HepG2 (cell line): ENCODE measurements at regions not wholly inside any gene's neighbourhood (a gene's known extent, or its start where the extent isn't known, plus 50 kb on each side); places are given as distances from the start of the nearest gene placed in this dataset.
A peak's percentile ranks its signal among the peaks of the same experiment; 100 is the strongest.

Experiments
- CREM ChIP-seq, 2 experiments: sonication (generic) in 1 of 2; formaldehyde crosslinking in 1 of 2; IDR thresholded peaks; 2 replicates each; pipeline versions ENCODE4 v1.4.0 to v1.6.1; 2016 to 2020; ENCODE audit warnings: antibody characterized with exemption in 1 of 2, mild to moderate bottlenecking in 1 of 2, missing genetic modification reagents in 1 of 2
- DMAP1 ChIP-seq: IDR thresholded peaks from 2 replicates; pipeline ENCODE4 v1.6.1; 2016
- EHMT2 ChIP-seq: fragments of 200-600 bp; sonication (generic); IDR thresholded peaks from 2 replicates; pipeline ENCODE4 v1.7.0; 2017; ENCODE audit warnings: antibody characterized with exemption, low read depth, low read length, borderline replicate concordance
- GATA4 ChIP-seq: sonication (generic); IDR thresholded peaks from 2 replicates; pipeline ENCODE4 v1.6.1; 2016; ENCODE audit warnings: antibody characterized with exemption, low read depth, borderline replicate concordance
- HNRNPLL ChIP-seq: fragments of 200-400 bp; formaldehyde crosslinking; IDR thresholded peaks from 2 replicates; pipeline ENCODE4 v1.6.1; 2017; ENCODE audit warnings: mild to moderate bottlenecking, low read depth, low read length; ENCODE audit not compliant: poor library complexity, severe bottlenecking
- ISL2 ChIP-seq: sonication (generic); formaldehyde crosslinking; IDR thresholded peaks from 2 replicates; pipeline ENCODE4 v1.5.0; 2020; ENCODE audit warnings: missing genetic modification reagents
- MAFK ChIP-seq, 2 experiments: IDR thresholded peaks in 1 of 2; conservative IDR thresholded peaks in 1 of 2; 2 replicates each; pipeline ENCODE4 v1.6.1; 2011; ENCODE audit warnings: improper control_type of control experiment in 2 of 2, low read length in 2 of 2
- PHF20 ChIP-seq: sonication (generic); formaldehyde crosslinking; IDR thresholded peaks from 2 replicates; pipeline ENCODE4 v1.5.0; 2020; ENCODE audit warnings: mild to moderate bottlenecking, missing genetic modification reagents
- SRSF4 ChIP-seq: fragments of 200-400 bp; formaldehyde crosslinking; IDR thresholded peaks from one replicate; pipeline ENCODE4 v1.6.1; 2018; ENCODE audit warnings: mild to moderate bottlenecking, low read depth, low read length, moderate library complexity; ENCODE audit not compliant: poor library complexity, severe bottlenecking
- STAG1 ChIP-seq: sonication (generic); formaldehyde crosslinking; IDR thresholded peaks from 2 replicates; pipeline ENCODE4 v1.4.0; 2020; ENCODE audit warnings: missing genetic modification reagents
- TCF12 ChIP-seq, 2 experiments: fragments of 450-650 bp in 1 of 2; sonication (generic) in 1 of 2; formaldehyde crosslinking in 1 of 2; IDR thresholded peaks; 2 replicates each; pipeline versions ENCODE4 v1.6.1 to v1.8.0; 2017 to 2022; ENCODE audit warnings: antibody characterized with exemption in 1 of 2, mild to moderate bottlenecking in 1 of 2, missing genetic modification reagents in 1 of 2, moderate library complexity in 1 of 2
- TP53 ChIP-seq: sonication (generic); formaldehyde crosslinking; conservative IDR thresholded peaks from 2 replicates; pipeline ENCODE4 v1.4.0; 2020; ENCODE audit warnings: missing genetic modification reagents
- YY1 ChIP-seq: IDR thresholded peaks from 2 replicates; pipeline ENCODE4 v1.6.1; 2011; ENCODE audit warnings: low read length, low read depth, moderate library complexity, mild to moderate bottlenecking; ENCODE audit not compliant: insufficient read depth, insufficient replicate concordance
- ZBTB38 ChIP-seq: sonication (generic); formaldehyde crosslinking; IDR thresholded peaks from 2 replicates; pipeline ENCODE4 v1.5.1; 2020; ENCODE audit warnings: mild to moderate bottlenecking, missing genetic modification reagents
- ZNF10 ChIP-seq: sonication (generic); formaldehyde crosslinking; IDR thresholded peaks from 2 replicates; pipeline ENCODE4 v1.4.0; 2020; ENCODE audit warnings: mild to moderate bottlenecking, low read depth, missing genetic modification reagents, borderline replicate concordance
- ZNF709 ChIP-seq: sonication (generic); formaldehyde crosslinking; IDR thresholded peaks from 2 replicates; pipeline ENCODE4 v1.5.0; 2020; ENCODE audit warnings: mild to moderate bottlenecking, missing genetic modification reagents
- ZNF720 ChIP-seq: sonication (generic); formaldehyde crosslinking; IDR thresholded peaks from 2 replicates; pipeline ENCODE4 v1.4.0; 2020; ENCODE audit warnings: missing genetic modification reagents
- TF ChIP-seq, protein P1 (sequence below): IDR thresholded peaks from 2 replicates; pipeline ENCODE4 v1.6.1; 2016; ENCODE audit warnings: low read depth
- TF ChIP-seq, protein P2 (sequence below): sonication (generic); formaldehyde crosslinking; conservative IDR thresholded peaks from 2 replicates; pipeline ENCODE4 v1.4.0; 2020; ENCODE audit warnings: missing genetic modification reagents
- TF ChIP-seq, protein P3 (sequence below): sonication (generic); formaldehyde crosslinking; IDR thresholded peaks from 2 replicates; pipeline ENCODE4 v1.5.0; 2020; ENCODE audit warnings: mild to moderate bottlenecking, missing genetic modification reagents
- TF ChIP-seq, protein P4 (sequence below): sonication (generic); formaldehyde crosslinking; IDR thresholded peaks from 2 replicates; pipeline ENCODE4 v1.4.0; 2020; ENCODE audit warnings: missing genetic modification reagents

DNA sequence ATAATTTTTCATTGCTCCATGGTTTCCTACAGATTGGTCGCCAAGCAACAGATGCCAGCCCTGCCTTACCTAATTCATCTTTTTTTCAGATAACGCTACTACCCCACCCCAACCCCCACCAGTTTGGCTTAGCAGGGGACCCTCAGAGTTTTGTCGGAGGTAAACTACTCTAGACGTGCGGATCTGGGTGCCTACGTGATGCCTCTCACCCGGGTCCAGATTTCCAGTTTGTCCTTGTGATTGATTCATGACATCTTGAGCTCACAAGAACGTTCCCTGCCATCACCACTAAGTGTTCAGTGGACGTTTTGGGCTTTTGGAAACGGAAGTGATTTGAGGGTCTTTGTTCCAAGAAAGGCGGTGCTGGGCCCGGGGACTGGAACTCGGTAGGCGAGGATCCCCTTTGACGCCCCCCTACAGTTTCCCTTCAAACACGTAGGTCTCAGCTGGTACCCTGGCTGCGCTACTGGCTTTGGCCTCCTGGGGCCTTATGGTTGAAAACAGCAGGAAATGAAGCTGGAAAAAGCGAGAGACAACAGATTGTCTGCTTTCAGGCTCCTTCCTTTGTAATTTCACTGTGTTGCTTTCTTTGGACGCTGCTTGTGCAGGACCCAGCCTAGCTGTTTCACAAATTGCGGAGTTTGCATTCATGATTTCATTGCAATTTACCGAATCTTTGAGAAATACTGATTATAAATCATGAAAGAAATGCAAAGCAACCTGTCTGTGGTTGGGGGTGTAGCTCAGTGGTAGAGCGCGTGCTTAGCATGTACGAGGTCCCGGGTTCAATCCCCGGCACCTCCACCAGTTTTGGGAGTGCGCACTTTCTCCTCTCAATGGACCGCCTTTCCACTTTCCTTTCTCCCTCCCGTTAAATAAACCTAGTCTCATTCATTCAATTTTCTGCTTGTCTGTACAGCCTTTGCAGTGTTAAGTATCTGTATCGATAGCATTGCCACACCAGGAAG lies 81.0 kb downstream of the GPX5 start (continued):
- TF ChIP-seq SRSF4 (no peak), TP53 (CRISPR knock-in tag) (no peak; the same call in 1 of the 2 replicates), CREM (IDR thresholded peaks at IDR 0.05) (peak; percentile 65), CREM (CRISPR knock-in tag; IDR thresholded peaks at IDR 0.05) (no peak), PHF20 (CRISPR knock-in tag) (no peak), ISL2 (no peak; the same call in 1 of the 2 replicates), ZBTB38 (CRISPR knock-in tag) (no peak), HNRNPLL (peak; percentile 35), ZNF10 (CRISPR knock-in tag) (no peak), GATA4 (no peak), ZNF709 (CRISPR knock-in tag) (no peak), YY1 (peak; percentile 27), TCF12 (IDR thresholded peaks at IDR 0.05) (no peak), TCF12 (CRISPR knock-in tag; IDR thresholded peaks at IDR 0.05) (no peak), MAFK (conservative IDR thresholded peaks at IDR 0.05 in 1 of 2, IDR thresholded peaks at IDR 0.05 in 1 of 2; ENCODE audit: low read length in 2 of 2) (no peak), EHMT2 (no peak), DMAP1 (no peak), ZNF720 (CRISPR knock-in tag) (no peak), STAG1 (CRISPR knock-in tag) (no peak)
- TF ChIP-seq, protein P1, sequence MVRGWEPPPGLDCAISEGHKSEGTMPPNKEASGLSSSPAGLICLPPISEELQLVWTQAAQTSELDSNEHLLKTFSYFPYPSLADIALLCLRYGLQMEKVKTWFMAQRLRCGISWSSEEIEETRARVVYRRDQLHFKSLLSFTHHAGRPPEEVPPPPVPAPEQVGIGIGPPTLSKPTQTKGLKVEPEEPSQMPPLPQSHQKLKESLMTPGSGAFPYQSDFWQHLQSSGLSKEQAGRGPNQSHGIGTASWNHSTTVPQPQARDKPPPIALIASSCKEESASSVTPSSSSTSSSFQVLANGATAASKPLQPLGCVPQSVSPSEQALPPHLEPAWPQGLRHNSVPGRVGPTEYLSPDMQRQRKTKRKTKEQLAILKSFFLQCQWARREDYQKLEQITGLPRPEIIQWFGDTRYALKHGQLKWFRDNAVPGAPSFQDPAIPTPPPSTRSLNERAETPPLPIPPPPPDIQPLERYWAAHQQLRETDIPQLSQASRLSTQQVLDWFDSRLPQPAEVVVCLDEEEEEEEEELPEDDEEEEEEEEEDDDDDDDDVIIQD (CRISPR knock-in tag), result peak; percentile 45; the same call in 1 of the 2 replicates
- TF ChIP-seq, protein P2, sequence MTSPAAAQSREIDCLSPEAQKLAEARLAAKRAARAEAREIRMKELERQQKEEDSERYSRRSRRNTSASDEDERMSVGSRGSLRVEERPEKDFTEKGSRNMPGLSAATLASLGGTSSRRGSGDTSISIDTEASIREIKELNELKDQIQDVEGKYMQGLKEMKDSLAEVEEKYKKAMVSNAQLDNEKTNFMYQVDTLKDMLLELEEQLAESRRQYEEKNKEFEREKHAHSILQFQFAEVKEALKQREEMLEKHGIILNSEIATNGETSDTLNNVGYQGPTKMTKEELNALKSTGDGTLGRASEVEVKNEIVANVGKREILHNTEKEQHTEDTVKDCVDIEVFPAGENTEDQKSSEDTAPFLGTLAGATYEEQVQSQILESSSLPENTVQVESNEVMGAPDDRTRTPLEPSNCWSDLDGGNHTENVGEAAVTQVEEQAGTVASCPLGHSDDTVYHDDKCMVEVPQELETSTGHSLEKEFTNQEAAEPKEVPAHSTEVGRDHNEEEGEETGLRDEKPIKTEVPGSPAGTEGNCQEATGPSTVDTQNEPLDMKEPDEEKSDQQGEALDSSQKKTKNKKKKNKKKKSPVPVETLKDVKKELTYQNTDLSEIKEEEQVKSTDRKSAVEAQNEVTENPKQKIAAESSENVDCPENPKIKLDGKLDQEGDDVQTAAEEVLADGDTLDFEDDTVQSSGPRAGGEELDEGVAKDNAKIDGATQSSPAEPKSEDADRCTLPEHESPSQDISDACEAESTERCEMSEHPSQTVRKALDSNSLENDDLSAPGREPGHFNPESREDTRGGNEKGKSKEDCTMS (CRISPR knock-in tag), result no peak
- TF ChIP-seq, protein P3, sequence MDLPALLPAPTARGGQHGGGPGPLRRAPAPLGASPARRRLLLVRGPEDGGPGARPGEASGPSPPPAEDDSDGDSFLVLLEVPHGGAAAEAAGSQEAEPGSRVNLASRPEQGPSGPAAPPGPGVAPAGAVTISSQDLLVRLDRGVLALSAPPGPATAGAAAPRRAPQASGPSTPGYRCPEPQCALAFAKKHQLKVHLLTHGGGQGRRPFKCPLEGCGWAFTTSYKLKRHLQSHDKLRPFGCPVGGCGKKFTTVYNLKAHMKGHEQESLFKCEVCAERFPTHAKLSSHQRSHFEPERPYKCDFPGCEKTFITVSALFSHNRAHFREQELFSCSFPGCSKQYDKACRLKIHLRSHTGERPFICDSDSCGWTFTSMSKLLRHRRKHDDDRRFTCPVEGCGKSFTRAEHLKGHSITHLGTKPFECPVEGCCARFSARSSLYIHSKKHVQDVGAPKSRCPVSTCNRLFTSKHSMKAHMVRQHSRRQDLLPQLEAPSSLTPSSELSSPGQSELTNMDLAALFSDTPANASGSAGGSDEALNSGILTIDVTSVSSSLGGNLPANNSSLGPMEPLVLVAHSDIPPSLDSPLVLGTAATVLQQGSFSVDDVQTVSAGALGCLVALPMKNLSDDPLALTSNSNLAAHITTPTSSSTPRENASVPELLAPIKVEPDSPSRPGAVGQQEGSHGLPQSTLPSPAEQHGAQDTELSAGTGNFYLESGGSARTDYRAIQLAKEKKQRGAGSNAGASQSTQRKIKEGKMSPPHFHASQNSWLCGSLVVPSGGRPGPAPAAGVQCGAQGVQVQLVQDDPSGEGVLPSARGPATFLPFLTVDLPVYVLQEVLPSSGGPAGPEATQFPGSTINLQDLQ (CRISPR knock-in tag), result no peak
- TF ChIP-seq, protein P4, sequence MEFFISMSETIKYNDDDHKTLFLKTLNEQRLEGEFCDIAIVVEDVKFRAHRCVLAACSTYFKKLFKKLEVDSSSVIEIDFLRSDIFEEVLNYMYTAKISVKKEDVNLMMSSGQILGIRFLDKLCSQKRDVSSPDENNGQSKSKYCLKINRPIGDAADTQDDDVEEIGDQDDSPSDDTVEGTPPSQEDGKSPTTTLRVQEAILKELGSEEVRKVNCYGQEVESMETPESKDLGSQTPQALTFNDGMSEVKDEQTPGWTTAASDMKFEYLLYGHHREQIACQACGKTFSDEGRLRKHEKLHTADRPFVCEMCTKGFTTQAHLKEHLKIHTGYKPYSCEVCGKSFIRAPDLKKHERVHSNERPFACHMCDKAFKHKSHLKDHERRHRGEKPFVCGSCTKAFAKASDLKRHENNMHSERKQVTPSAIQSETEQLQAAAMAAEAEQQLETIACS, result no peak
